GM18511 (cell line): ENCODE measurements at regions not wholly inside any gene's neighbourhood (a gene's known extent, or its start where the extent isn't known, plus 50 kb on each side); places are given as distances from the start of the nearest gene placed in this dataset.
"Not testable (repeated sequence)": the region's sequence is repeated elsewhere in the genome, so short reads cannot be mapped to it uniquely, and the experiment has no call there.

ENCODE experiments used
- ATAC-seq: cut with Tn5 transposase; IDR thresholded peaks from one replicate; pipeline ENCODE4 v1.9.1; 2021; ENCODE audit warnings: mild to moderate bottlenecking, moderate library complexity; ENCODE audit not compliant: unreplicated experiment

DNA sequence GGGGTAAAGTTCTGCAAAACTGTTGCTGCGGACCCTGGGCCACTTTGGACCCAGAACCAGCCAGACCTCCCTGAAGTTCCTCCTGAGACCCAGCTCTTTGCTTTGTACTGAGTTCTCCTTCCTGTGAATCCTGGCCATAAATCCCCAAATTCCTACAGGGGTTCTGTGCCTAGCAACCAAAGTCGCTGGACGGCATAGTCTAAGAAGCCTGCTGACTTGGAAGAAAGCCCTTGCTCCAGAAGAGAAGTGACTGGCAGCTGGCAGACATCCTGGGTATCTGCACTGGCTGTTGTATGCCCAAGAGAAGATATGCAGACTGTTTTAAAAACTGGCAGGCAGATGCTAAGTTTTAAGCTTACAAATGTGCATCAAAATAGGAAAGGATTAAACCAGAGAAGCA, 99.9 kb upstream of the SLC24A4 start:
- no peak for ATAC-seq

DNA sequence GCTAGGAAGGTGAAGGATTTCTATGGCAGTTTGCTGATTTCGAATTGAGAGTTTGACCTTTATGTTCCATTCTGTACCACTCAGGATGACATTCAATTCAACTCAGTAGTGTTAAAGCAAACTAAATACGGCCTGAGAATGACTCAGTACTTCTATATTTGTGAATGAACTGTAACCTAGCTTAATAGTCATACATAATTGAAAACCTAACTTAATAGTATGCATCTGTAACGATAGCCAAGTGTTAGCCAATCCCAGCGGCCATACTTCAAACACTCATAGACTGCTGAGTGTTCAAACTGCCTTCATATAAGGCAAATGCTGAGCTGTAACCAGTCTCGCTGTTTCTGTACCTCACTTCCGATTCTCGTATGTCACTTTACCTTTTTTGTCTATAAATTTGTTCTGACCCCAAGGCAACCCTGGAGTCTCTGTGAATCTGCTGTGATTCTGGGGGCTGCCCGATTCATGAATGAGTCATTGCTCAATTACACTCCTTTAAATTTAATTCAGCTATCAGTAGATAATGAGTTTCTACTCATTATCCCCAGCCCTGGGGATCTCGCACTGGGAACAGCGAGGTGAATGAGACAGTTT, 98.5 kb upstream of the SLC24A4 start:
- ATAC-seq = no peak

DNA sequence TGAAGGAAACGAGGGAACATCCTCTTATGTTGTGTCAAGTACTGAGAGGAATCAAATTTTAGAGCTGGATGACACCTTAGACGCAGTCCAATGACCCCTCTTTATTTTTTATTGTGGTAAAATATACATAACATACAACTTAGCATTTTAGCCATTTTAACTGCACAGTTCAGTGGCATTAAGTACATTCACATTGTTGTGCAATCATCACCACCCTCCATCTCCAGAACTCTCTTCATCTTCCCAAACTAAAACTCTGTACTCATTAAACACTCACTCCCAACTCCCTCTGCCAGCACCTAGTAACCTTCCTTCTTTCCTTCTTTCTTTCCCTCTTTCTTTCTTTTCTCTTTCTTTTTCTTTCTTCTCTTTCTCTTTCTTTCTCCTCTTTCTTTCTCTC, 97.2 kb upstream of the SLC24A4 start:
- no peak for ATAC-seq

DNA sequence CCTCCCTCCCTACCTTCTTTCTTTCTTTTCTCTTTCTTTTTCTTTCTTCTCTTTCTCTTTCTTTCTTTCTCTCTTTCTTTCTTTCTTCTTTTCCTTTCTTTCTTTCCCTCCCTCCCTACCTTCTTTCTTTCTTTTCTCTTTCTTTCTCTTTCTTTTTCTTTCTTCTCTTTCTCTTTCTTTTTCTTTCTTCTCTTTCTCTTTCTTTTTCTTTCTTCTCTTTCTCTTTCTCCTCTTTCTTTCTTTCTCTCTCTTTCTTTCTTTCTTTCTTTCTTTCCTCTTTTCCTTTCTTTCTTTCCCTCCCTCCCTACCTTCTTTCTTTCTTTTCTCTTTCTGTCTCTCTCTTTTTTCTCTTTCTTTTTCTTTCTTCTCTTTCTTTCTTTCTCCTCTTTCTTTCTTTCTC, 96.8 kb upstream of the SLC24A4 start:
- not testable (repeated sequence) for ATAC-seq

DNA sequence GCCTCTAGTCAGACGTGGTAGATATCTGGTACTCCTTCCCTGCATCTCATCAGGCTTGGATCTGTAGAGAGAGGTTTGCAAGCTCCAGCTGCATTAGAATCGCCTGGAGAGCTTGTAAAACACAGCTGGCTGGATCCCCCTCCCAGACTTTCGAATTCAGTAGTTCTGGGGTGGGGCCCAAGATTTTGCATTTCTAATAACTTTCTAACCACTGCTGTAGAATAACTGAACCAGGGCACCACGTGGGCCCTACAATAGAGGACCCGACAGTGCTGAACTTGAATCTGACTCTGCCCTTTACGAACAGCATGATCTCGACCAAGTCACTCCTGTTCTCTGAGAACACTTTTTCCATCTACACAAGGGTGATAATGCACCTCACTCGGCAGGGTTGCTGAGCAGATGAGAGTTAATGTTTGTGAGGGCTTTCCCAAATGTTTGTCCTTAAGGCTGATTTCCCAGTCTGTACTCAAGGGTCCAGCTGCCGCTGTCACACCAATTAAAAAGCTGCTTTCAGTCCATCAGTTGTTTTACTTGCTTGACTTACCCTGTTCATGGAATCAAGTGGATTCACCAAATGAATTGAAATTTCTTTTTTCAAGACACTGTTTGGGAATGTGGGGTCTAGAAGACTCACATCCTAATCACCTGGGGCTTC, 86.6 kb upstream of the SLC24A4 start:
- ATAC-seq = no peak

DNA sequence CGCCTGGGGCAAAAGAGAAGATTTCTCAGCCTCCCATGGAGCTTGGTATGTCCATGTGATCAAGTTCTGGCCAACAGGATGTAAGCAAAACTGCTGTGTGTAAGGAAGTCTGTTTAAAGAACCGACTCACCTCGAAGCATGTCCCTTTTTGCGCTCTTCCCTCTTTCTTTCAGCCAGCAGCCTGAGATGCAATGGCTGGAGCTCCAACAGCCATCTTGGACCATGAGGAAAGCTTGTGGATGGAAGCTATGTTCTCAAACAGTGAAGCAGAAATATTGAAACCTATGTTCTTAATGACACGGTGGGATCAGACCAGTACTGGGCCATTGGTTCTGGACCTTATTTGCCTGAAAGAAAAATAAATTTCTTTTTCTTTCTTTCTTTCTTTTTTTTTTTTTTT, 82.3 kb upstream of the SLC24A4 start:
- ATAC-seq = no peak

DNA sequence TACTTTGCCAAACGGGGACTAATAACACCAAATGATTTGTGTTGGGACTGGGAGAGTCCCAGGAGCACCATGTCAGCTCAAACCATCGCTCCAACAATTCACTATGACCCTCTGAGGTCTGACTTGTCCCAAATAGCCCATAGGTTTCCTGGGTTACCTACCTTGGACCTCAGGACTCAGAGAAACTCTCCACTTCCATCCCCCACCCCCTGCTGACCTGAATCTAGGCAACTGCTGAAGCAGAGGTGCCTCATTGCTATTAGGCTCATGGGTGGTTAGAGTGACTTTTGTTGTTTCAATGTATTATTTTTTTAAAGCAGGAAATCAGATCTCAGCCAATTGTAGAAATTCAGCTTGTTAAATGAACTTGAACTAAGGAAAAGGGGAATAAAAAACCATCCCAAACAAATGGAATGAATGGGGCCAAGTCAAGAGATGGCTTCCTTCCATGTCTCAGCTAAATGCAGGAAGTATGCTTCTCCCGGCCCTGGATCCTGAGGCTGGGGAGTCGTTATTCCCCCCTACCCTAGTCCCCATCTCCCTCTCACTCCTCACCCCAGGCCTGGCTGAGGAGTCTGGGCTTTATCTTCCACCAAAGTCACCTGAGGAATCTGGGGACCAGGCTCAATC, 80.9 kb upstream of the SLC24A4 start:
- no peak for ATAC-seq

DNA sequence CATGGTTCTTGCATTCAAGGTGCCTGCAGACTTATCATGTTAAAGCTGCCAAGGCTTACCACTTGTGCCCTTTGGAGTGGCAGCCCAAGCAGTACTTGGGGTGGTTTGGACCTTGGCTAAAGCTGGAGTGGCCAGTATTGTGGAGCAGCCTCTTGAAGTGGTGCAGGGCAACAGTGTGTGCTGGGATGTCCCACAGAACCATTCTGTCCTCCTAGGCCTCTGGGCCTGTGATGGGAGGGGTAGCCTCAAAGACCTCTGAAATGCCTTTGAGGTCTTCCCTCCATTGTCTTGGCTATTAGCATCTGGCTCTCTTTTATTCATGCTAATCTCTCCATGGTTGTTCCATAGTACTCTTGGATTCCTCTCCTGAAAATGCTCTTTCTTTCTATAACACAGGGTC, 78.2 kb upstream of the SLC24A4 start:
- no peak for ATAC-seq

DNA sequence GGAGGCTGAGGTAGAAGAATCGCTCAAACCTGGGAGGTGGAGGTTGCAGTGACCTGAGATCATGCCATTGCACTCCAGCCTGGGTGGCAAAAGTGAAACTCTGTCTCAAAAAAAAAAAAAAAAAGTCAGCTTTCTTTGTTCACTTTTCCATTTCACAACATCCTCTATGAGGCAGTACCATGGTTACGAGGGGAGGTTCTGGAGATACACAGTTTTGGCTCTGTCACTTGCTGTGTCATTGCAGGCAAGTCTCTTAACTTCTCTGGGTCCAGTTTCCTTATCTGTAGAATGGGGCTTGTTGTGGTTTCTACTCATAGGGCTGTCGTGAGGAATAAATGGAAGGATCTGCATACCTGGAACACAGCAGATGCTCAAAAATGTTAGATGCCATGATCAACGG, 75.6 kb upstream of the SLC24A4 start:
- ATAC-seq = no peak

DNA sequence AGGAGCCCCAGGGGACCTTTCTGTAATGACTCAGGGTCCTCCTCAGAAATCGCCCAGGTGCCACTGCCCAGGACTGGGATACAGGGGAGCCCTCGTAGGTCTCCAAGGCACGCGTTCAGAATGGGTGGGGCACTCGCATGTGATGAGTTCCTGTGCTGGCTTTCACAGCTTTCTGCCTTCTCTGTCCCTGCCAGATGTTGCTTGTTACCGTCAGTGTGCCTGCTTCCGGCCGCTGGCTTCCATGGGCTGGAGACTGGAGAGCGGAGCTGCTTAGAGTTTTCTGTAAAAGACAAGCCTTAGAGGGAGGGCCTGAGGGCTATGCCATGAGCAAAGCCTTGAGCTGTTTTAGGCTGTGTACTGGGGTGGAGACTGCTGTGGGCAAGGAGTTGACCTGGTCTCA, 75.0 kb upstream of the SLC24A4 start:
- no peak for ATAC-seq

DNA sequence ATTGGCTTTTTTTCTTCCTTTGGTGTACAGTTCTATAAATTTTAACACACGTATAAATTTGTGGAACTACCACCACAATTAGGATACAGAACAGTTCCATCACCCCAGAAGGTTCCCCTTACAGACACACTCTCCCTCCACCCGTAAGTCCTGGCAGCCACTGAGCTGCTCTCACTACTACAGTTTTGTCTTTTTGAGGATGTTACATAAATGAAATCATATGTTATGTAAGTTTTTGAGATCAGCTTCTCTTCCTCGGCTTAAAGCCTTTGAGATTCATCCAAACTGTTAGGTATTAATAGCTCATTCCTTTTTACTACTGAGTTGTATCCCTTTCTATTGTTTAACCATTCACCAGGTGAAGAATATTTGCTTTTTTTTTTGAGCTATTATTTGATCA, 74.3 kb upstream of the SLC24A4 start:
- no peak for ATAC-seq

DNA sequence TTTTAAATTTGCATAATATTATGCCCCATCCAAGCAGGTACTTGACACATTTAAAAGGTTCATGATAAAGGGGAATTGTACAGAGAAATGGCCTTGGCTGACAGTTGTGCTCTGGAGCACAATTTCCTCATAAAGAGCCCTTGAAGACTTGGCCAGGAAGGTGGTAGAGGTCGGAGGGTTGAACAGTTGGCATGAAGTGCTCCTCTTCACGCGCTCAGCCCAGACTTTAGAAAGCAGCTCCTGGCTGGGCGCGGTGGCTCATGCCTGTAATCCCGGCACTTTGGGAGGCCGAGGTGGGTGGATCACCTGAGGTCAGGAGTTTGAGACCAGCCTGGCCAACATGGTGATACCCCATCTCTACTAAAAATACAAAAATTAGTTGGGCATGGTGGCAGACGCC, 72.6 kb upstream of the SLC24A4 start:
- ATAC-seq = not testable (repeated sequence)

DNA sequence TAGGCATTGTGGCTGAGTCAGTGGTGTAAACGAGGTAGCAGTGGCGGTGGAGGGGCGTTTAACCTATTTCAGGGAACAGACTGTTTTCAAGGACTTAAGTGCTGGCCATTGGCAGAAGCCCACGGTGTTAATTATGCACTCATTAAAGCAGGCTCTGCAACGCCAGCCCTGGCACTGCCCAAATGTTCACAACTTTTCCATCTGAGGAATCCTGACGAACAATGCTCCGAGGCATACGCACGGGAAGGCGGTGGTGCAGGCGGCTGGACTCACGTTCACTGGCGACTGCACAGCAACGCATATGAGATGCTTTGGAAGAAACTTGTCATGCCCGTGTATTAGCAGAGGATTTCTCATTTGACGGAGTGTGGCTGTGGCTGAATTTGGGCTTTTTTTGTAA, 70.6 kb upstream of the SLC24A4 start:
- no peak for ATAC-seq

DNA sequence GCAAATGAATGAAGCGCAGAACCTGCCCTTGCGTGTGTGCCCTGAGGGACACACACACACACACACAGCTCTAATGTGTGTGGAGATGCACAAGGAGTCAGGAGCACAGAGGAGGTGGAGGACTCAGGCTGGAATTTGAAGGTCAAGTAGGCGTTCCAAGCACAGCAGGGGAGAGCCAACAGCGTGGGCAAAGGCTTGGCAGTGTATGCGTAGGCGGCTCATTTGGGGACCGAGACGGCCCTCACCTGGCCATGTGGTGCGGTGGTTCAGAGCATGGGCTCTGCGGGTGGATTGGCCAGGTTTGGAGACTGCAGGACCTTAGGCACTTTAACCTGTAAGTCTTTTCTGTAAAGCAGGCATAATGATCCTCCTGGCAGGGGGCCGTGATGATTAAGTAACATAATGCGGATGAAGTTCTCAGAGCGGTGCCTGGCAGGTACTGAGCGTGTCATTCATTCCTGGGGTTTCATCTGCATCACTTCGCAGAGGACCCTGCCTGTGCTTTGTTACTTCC, 69.5 kb upstream of the SLC24A4 start:
- no peak for ATAC-seq

DNA sequence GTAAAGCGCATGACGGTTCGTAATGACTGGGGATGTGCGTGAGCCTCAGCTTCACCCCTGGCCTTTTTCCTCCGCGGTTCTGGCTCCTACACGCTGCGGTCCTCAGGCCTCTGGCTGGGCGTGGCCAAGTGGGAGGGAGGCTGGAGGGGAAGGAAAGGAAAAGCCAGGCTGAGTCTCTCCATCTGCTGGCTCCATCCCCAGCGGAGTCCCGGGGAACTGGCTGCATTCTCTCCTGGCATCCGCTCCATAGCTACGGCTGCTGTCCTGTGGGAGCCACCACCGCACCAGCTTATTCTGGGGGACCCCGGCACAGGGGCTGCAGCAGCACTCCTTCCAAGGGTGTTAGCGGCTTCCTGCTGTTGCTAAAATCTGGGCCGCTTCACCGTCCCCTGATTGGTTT, 68.2 kb upstream of the SLC24A4 start:
- ATAC-seq = no peak

DNA sequence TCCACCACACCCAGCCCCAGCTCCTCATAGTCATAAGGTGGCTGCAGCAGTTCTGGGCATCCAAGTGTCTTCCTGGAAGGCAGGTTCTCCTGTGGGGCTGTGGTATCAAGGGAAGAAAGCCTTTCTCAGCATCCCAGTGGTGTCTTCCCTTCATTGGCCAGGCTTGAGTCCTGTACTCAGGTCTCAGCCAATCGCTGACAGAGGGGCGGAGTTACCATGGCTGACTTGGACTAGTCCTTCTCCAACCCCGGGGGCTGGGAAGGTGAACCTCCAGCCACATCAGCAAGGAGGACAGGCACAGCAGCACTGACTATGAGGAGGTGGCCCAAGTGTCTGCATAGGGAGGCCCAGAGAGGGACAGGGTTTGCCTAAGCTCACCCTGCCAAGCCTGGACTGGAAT, 64.0 kb upstream of the SLC24A4 start:
- peak; percentile 33 for ATAC-seq

DNA sequence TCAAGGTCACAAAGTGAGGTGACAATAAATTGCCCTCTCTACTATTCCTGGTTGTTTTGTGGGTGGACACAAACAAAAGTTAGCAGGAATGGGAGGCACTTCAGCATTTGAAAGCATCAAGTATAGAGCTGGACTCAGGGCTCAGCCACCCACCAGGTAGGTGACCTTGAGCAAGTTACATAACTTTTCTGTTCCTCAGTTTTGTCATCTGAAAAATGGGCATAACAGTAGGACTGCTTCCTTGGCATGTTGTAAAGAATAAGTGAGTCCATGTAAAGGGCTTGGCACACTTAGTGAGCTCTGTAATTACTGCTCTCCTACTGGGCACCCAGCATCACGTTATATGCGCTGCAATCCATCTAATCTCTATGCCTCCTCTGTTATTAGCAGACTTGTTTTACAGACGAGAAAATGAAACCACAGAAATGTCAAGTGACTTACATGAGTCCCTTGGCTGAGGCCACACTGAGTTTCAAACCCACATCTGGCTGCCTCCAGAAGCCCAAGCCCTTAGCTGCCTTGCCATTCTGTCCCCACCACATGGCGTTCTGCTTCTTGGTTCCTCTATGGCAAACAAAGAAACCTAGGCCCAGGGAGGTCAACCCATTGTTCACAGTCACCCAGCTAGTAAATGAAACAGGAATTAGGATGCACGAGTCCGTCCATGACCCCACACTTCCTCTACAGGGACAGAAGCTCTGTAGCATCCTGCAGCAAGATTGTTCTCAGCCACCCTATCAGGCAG, 63.2 kb upstream of the SLC24A4 start:
- peak; percentile 76 for ATAC-seq

DNA sequence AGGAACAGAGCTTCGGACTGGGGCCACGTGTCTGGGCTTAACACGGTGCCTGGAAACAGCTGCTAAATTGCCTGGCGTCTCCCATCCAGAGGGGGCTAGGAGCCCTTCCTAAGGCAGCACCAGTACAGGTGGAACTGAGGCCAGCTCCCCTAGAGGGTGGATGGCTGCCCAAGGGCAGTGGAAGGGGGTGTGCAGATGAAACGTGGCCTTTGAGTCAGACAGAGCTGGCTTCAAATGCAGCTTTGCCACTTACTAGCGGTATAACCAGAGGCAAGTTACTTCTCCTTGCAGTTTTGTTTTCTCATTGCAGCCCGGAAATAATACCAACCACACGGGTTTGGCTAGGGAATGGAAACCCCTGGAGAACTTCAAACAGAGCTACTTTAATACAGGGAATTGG, 59.3 kb upstream of the SLC24A4 start:
- no peak for ATAC-seq

DNA sequence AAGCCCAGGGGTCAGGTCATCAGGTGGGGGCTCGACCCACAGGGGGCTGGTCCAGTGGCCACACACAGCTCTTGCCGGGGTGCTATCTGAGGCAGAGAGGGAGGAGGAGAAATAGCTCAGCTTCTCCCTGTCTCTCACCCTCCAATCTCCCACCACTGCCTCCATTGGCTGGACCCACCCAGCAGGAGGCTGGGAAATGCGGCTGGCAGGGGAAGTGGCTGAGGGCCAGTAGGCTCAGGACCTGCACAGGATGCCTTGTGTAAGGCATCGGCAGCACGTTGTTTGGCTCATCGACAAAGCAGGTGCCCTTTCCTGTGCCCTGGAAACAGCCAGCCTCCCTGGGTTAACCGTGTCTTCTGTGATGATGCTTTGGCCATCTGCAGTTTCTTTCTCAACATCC, 58.8 kb upstream of the SLC24A4 start:
- no peak for ATAC-seq

DNA sequence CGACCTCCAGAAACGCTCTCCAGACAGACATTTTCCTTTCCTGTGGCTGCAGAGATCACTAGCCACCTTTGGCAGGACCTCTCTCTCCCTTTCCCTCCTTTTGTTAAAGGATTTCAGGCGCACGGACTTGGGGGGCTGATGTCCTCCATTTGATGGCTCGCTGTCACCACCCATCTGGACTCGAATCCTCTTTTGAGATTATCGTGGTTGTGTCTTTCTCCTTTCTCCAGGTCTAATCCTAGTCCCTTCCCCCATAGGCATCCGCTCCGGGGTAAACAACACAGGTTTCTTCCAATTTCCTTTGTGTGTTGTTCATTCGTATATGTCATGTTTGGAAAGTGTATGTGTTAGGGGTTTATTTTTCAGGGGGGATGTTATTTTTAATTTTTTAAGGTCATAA, 56.7 kb upstream of the SLC24A4 start:
- ATAC-seq = no peak
